Mesothelial cell of epicardium (in vitro differentiated cells): ENCODE measurements at regions not wholly inside any gene's neighbourhood (a gene's known extent, or its start where the extent isn't known, plus 50 kb on each side); places are given as distances from the start of the nearest gene placed in this dataset.

Source experiments
- DNase-seq, 2 experiments: peaks; one replicate each; pipeline ENCODE4 v3.0.0; 2021; ENCODE audit warnings: low spot score in 2 of 2; ENCODE audit not compliant: unreplicated experiment in 2 of 2
- H3K27ac Mint-ChIP-seq: 2 replicates; pipeline ENCODE4 v1.8.0; 2021; ENCODE audit warnings: mixed read lengths
- H3K27me3 Mint-ChIP-seq: 2 replicates; pipeline ENCODE4 v1.8.0; 2021; ENCODE audit warnings: low read depth, mixed read lengths
- H3K36me3 Mint-ChIP-seq: 2 replicates; pipeline ENCODE4 v1.8.0; 2021; ENCODE audit warnings: mixed read lengths
- H3K4me1 Mint-ChIP-seq: 2 replicates; pipeline ENCODE4 v1.8.0; 2021; ENCODE audit warnings: mixed read lengths
- H3K4me3 Mint-ChIP-seq: 2 replicates; pipeline ENCODE4 v1.8.0; 2021; ENCODE audit warnings: mild to moderate bottlenecking, moderate library complexity, mixed read lengths
- H3K9me3 Mint-ChIP-seq: 2 replicates; pipeline ENCODE4 v1.8.0; 2021; ENCODE audit warnings: mixed read lengths
- TF ChIP-seq, protein P1 (sequence below): fragments of 200-600 bp; sonication (generic); IDR thresholded peaks from one replicate; pipeline ENCODE4 v1.5.0; 2021; ENCODE audit warnings: antibody characterized with exemption; ENCODE audit not compliant: unreplicated experiment

DNA sequence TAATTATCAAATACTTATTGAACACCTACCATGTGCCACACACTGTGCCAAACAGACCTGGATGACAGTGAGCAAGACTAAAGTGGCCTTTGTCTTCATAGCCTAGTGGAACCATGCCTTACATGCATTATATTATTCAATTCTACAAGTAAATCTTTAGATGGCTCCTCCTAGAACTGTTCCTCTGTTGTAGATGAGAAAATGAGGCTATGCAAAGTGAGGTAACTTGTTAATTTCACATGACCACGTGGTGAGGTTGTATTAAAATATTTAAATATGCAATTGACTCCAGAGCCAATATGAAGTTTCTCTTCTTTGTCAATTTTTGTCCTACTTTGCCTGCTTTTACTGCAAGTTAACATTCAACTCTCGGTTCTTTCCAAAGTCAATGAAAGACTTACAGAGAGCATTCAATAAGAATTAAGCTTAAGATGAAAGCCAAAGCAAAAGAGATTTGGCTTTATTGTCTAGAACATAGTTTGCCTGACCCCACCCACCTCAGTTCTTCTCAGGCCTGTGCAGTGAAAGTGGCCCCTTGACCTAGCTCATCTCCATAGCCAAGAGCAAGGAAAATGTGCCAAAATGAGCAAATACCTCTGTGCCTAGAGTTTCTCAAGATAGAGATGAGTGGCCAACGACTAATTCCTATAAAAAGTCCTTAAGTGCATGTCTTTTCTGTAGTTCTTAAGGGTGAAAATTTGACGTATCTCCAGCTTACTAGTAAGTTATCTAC is 263.2 kb upstream of the NFIA start:
- no peak overlapping the region for H3K4me3 Mint-ChIP-seq
- no peak for DNase-seq
- peaks cover 12% of the 10 kb centered on the region for H3K4me1 Mint-ChIP-seq
- H3K36me3 Mint-ChIP-seq: peaks cover 3% of the 10 kb centered on the region
- no peaks in the 10 kb centered on the region for H3K27me3 Mint-ChIP-seq
- H3K27ac Mint-ChIP-seq: no peak overlapping the region
- TF ChIP-seq, protein P1, sequence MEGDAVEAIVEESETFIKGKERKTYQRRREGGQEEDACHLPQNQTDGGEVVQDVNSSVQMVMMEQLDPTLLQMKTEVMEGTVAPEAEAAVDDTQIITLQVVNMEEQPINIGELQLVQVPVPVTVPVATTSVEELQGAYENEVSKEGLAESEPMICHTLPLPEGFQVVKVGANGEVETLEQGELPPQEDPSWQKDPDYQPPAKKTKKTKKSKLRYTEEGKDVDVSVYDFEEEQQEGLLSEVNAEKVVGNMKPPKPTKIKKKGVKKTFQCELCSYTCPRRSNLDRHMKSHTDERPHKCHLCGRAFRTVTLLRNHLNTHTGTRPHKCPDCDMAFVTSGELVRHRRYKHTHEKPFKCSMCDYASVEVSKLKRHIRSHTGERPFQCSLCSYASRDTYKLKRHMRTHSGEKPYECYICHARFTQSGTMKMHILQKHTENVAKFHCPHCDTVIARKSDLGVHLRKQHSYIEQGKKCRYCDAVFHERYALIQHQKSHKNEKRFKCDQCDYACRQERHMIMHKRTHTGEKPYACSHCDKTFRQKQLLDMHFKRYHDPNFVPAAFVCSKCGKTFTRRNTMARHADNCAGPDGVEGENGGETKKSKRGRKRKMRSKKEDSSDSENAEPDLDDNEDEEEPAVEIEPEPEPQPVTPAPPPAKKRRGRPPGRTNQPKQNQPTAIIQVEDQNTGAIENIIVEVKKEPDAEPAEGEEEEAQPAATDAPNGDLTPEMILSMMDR: no peak
- peaks cover 17% of the 10 kb centered on the region for H3K9me3 Mint-ChIP-seq

- Mint-ChIP-seq H3K9me3 (peaks cover 4% of the 10 kb centered on the region), H3K27me3 (no peaks in the 10 kb centered on the region), H3K4me3 (no peak overlapping the region), H3K27ac (peak overlapping the region; percentile 18), H3K36me3 (no peaks in the 10 kb centered on the region), H3K4me1 (peaks cover 9% of the 10 kb centered on the region)
- no peak for DNase-seq
- TF ChIP-seq, protein P1: no peak
Measured at GRCh38 chr1:60813071-60813470, 269.3 kb upstream of the NFIA start.

GRCh38 chr1:60809204-60809980 is 273.0 kb upstream of the NFIA start:
- no peak overlapping the region for H3K4me3 Mint-ChIP-seq
- H3K27ac Mint-ChIP-seq: no peak overlapping the region
- peaks cover 3% of the 10 kb centered on the region for H3K36me3 Mint-ChIP-seq
- H3K4me1 Mint-ChIP-seq: peaks cover 9% of the 10 kb centered on the region
- H3K9me3 Mint-ChIP-seq: peaks cover 30% of the 10 kb centered on the region
- H3K27me3 Mint-ChIP-seq: no peaks in the 10 kb centered on the region
- DNase-seq: no peak
- TF ChIP-seq, protein P1: no peak

GRCh38 chr1:60808676-60809075 is 273.7 kb upstream of the NFIA start:
- Mint-ChIP-seq H3K27me3 (no peaks in the 10 kb centered on the region), H3K4me3 (no peak overlapping the region), H3K4me1 (peaks cover 9% of the 10 kb centered on the region), H3K9me3 (peaks cover 33% of the 10 kb centered on the region), H3K36me3 (peaks cover 3% of the 10 kb centered on the region), H3K27ac (no peak overlapping the region)
- TF ChIP-seq, protein P1: no peak
- no peak for DNase-seq

GRCh38 chr1:60802884-60803283 is 279.5 kb upstream of the NFIA start:
- Mint-ChIP-seq H3K27ac (no peak overlapping the region), H3K9me3 (peaks cover 34% of the 10 kb centered on the region), H3K27me3 (peaks cover 5% of the 10 kb centered on the region), H3K4me1 (no peaks in the 10 kb centered on the region), H3K36me3 (peaks cover 3% of the 10 kb centered on the region), H3K4me3 (no peak overlapping the region)
- no peak for DNase-seq
- TF ChIP-seq, protein P1: no peak
